GM19324 (cell line): ENCODE measurements at regions not wholly inside any gene's neighbourhood (a gene's known extent, or its start where the extent isn't known, plus 50 kb on each side); places are given as distances from the start of the nearest gene placed in this dataset.
"Not testable (repeated sequence)": the region's sequence is repeated elsewhere in the genome, so short reads cannot be mapped to it uniquely, and the experiment has no call there.

ENCODE experiments used
- ATAC-seq: cut with Tn5 transposase; IDR thresholded peaks from one replicate; pipeline ENCODE4 v1.9.1; 2021; ENCODE audit warnings: mild to moderate bottlenecking, moderate library complexity; ENCODE audit not compliant: unreplicated experiment, low FRiP score

- no peak for ATAC-seq
Observed at GRCh38 chr6:144664281-144664680, 379.1 kb downstream of the UTRN start.

GRCh38 chr6:144664947-144665346 is 379.8 kb downstream of the UTRN start:
- ATAC-seq = no peak

- no peak for ATAC-seq
Observed at GRCh38 chr6:144665932-144666450, 380.9 kb downstream of the UTRN start.

GRCh38 chr6:144666781-144667180 is 381.6 kb downstream of the UTRN start:
- no peak for ATAC-seq

GRCh38 chr6:144667532-144668503 is 382.7 kb downstream of the UTRN start:
- ATAC-seq = no peak

- not testable (repeated sequence) for ATAC-seq
Observed at GRCh38 chr6:144670259-144670658, 385.1 kb downstream of the UTRN start.

- ATAC-seq = no peak
Observed at GRCh38 chr6:144673807-144674206, 388.7 kb downstream of the UTRN start.

- ATAC-seq = no peak
Observed at GRCh38 chr6:144675231-144675861, 390.2 kb downstream of the UTRN start.

GRCh38 chr6:144676310-144676709 is 391.2 kb downstream of the UTRN start:
- not testable (repeated sequence) for ATAC-seq

GRCh38 chr6:144677263-144677662 is 392.1 kb downstream of the UTRN start:
- ATAC-seq = not testable (repeated sequence)

GRCh38 chr6:144678844-144679243 is 393.7 kb downstream of the UTRN start:
- no peak for ATAC-seq

- no peak for ATAC-seq
Observed at GRCh38 chr6:144681334-144681733, 396.2 kb downstream of the UTRN start.

- ATAC-seq = no peak
Observed at GRCh38 chr6:144683216-144684070, 398.3 kb downstream of the UTRN start.

- ATAC-seq = no peak
Observed at GRCh38 chr6:144688713-144689112, 403.6 kb downstream of the UTRN start.

- ATAC-seq = no peak
Observed at GRCh38 chr6:144689503-144690040, 404.4 kb downstream of the UTRN start.

GRCh38 chr6:144690133-144690532 is 405.0 kb downstream of the UTRN start:
- ATAC-seq = no peak

- ATAC-seq = no peak
Observed at GRCh38 chr6:144690666-144691065, 405.5 kb downstream of the UTRN start.

GRCh38 chr6:144692050-144692449 is 406.9 kb downstream of the UTRN start:
- not testable (repeated sequence) for ATAC-seq

GRCh38 chr6:144695858-144696533 is 410.9 kb downstream of the UTRN start:
- ATAC-seq = no peak
